GM21529 (cell line): ENCODE measurements at regions not wholly inside any gene's neighbourhood (a gene's known extent, or its start where the extent isn't known, plus 50 kb on each side); places are given as distances from the start of the nearest gene placed in this dataset.
"Not testable (repeated sequence)": the region's sequence is repeated elsewhere in the genome, so short reads cannot be mapped to it uniquely, and the experiment has no call there.

Experiments
- ATAC-seq: cut with Tn5 transposase; IDR thresholded peaks from one replicate; pipeline ENCODE4 v1.9.1; 2021; ENCODE audit not compliant: unreplicated experiment

- ATAC-seq, result not testable (repeated sequence)
These were observed 73.2 kb upstream of the MRPS22 start for GRCh38 chr3:139270652-139271051.

GRCh38 chr3:139280027-139280671, 63.7 kb upstream of the MRPS22 start:
- ATAC-seq, result no peak

GRCh38 chr3:139281096-139281495, 62.7 kb upstream of the MRPS22 start:
- no peak for ATAC-seq

DNA sequence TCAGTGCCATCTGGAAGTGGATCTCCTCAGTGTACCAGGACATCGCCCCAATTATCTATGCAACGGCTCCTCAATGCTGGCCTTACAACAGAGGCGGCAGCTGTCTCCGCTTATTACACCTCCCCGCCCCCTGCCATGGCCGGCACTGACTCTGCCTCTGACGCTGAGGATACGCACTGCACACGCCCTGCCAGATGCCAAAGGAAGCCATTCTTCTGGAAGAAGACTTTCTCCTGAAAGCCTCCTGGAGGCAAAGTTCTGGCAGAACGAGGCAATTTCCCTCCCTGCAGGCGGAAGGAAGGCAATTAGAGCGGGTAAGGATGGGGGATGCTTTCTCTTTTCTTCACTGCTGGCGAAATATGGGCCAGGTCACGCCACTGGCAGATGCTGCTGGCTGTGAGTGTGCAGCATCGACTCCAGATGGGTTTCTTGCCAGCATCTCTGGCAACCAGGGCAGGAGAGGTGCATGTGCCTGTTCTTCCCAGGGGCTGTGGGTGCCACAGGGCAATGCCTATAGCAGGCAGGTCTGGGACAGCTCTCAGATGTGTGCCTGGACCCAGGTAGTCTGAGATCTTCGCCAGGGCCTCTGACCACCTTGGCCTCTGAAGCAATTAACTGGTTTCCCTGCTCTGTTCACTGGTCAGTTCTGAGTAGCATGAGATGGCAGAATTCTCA, 62.2 kb upstream of the MRPS22 start:
- no peak for ATAC-seq

GRCh38 chr3:139283301-139283700, 60.5 kb upstream of the MRPS22 start:
- no peak for ATAC-seq

DNA sequence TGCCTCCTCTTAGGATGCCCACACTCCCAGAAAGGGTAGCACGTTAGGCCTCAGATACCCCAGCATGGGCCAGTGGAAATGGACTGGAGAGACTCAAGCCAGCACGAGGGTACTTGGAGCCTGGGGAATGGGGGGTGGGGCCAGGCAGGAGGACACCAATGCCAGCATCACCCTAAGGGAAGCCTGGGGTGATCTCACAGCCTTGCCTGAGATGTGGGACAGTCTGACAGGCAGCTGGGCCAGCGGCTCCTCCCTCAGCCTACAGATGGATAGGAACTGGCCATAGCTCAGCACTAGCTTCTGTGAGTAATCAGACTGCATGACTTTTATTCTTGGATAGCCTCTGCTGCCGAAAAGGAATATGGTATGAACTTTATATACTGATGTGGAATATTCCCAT, 59.6 kb upstream of the MRPS22 start:
- no peak for ATAC-seq

- no peak for ATAC-seq
These were observed 58.1 kb upstream of the MRPS22 start for GRCh38 chr3:139285691-139286090.

GRCh38 chr3:139286241-139286640, 57.6 kb upstream of the MRPS22 start:
- no peak for ATAC-seq

- no peak for ATAC-seq
These were observed 57.0 kb upstream of the MRPS22 start for GRCh38 chr3:139286825-139287224.

DNA sequence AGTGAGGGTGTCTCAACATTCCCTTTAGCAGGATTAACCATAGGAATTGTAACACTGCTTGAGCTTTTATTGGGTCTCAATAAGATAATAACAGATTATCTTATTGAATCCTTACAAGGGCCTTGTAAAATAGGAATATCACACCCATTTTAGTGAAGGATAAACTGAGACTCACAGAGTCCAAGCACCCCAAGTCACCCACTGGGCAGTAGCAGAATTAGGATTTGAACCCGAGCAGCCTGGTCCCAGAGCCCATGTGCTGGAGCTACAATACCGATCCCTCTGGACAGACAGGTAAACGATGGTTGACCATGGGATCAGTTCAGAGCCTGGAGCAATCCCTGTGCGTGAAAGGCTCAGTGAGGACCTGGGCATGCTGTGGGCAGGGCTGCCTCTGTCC, 56.3 kb upstream of the MRPS22 start:
- no peak for ATAC-seq

DNA sequence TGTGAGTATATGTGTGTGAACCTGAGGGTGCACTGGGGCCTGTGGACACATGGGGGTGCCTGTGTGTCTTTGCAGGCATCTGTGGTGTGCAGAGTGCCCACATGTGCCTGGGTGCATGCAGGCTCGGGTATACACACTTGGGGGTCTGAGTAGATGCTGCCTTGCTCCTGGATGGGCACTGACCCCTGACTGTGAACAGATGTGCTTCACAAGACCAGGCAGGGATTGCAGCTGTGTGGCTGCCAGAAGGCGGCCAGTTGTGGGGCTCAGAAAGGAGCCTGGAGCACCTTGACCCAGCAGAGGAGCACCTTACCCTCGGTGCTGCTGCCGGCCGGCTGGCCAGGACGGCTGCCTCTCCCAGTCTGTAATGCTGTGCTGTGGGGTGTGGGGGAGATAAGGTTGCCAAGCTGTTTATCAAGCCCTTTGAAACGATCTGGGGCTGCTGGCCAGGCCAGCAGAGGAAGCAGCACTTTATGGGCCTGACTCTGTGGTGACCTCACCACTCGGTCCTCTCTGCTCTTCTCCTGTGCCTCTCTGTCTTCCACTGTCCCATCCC, 55.5 kb upstream of the MRPS22 start:
- no peak for ATAC-seq

- no peak for ATAC-seq
These were observed 53.8 kb upstream of the MRPS22 start for GRCh38 chr3:139289860-139290524.

DNA sequence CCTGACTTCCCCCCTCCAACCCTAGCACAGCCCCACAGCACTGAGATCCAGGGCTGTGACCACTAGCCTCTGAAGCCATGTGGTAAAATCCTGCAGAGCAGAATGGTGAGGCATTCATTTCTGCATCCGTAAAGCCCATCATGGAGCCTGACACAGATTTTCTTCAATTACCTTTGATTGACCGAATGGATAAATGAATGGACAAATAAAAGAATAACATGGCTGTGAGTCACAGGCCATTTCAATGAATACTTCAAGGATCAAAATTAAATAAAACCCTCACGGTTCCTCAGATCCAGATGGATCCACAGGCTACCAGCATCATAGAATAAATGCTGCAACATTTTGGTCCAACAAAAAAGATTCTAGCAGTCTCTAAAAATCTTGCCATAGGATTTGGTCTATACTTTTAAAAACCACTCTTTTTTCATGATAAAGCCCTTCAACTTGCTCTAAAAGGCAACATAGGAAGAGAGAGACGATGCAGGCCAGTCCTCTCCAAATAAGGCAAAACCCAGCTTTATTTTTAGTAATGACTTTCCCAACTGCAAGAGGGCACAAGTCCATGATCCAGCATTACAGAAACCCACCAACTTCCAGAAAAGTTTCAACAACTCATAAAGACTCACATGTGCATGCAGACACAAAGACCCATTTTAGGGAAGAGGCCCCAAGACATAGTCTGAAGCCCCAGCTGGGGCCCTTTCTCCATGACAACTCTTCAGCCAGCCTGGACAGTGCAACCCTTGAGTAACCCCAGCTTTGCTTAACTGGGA, 52.4 kb upstream of the MRPS22 start:
- no peak for ATAC-seq

GRCh38 chr3:139292192-139292591, 51.6 kb upstream of the MRPS22 start:
- ATAC-seq, result no peak

DNA sequence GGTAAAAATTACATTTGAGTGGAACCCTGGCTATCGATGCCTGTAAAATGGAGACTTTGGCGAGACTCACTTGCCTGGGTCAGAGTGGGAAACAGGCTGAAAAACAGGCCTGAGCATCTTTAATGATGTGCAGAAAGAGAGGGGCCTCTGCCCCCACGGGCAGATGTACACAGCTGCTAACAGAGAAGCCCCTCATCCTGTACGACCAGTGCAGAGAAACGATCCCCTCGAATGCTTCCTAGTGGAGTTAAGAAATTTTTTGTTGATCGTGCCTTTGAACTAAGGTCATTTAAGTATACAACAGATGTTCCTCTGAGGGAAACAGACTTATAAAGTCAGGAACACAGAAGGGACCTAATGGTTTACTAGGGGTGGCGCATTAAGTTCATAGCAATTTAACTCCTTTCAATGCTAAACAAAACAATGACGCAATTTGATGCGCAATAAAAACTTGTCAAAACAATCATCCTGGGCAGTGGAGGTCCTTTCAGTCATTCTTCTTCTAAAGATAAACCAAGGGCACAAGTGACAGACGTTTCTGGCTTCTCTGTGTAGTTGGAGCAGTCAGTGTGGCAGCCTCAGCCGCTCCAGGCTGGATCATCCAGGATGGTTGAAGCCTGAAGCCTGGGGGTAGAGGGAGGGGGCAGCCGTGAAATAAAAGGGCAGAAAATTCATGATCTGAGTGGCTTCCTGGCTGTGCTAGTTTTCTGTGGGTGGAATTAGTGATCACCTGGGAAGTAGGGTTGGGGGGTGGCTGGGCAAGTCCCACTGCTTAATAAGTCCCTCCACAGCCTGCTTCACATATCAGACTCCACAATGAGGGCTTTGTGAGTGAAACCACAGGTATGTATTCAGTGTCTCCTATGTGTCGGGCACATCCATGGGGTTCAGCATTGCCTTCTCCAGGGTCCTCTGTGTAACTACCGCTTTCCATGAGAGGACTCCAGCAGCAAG, 50.8 kb upstream of the MRPS22 start:
- no peak for ATAC-seq

GRCh38 chr3:139293665-139294023, 50.2 kb upstream of the MRPS22 start:
- ATAC-seq, result no peak
